Medulla oblongata (tissue), 1 donor: ENCODE measurements at regions not wholly inside any gene's neighbourhood (a gene's known extent, or its start where the extent isn't known, plus 50 kb on each side); places are given as distances from the start of the nearest gene placed in this dataset.
"Not testable (repeated sequence)": the region's sequence is repeated elsewhere in the genome, so short reads cannot be mapped to it uniquely, and the experiment has no call there.

Experiments
- DNase-seq: peaks from one replicate; pipeline ENCODE4 v3.0.0-alpha.2; 2015; ENCODE audit errors: extremely low spot score

DNA sequence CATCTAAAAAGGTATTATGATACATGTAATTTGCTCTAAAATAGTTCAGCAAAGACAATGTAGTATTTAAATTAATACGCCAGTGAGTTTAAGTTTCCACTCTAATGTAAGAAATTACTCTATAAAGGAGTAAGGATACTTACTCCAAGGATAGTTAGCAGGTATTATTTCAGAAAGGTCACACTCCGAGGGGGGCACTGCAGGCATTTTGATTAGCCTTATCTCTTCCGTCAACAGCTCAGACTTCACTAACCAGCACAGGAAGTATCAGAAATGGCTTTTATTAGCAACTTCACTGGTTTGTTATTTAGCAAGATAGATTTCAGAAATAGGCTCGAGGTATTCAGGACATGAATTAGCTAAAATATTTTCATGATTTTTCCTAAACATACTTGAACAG, 127.0 kb downstream of the COX18 start:
- DNase-seq = no peak

- no peak for DNase-seq
These were observed 131.0 kb downstream of the COX18 start for GRCh38 chr4:72938516-72938915.

GRCh38 chr4:72935462-72935861, 134.1 kb downstream of the COX18 start:
- no peak for DNase-seq

DNA sequence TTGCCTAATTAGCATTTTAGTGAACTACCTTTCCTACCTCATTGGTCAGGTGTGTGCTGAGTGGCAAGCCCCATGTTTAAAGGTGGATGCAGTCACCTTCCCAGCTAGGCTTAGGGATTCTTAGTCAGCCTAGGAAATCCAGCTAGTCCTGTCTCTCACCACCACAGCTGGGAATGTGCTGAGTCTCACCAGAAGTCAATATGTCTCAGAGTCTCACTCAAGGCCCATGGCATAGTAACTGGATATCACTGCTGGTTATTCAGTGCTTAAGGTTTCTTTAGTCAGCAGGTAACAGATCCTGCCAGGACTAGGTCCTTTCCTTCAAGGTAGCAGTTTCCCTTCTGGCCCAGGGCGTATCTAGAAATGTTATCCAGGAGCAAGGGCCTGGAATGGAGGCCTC, 136.5 kb downstream of the COX18 start:
- no peak for DNase-seq

DNA sequence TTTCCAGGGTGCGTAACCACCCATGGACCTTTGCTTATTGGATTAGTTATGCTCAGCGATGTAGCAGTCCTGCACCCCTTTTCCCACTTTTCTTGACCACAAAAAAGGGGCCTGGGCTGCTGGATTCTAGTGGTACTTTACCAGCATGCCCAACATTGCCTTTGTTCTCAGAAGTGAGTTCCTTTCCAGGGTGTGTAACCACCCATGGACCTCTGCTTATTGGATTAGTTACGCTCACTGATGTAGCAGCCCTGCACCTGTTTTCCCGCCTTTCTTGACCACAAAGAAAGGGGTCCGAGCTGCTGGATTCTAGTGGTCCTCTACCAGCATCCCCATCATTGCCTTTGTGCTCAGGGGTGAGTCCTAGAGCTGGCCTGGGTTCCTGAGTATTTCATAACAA, 138.2 kb downstream of the COX18 start:
- DNase-seq = no peak

GRCh38 chr4:72929596-72930274, 139.8 kb downstream of the COX18 start:
- not testable (repeated sequence) for DNase-seq

GRCh38 chr4:72924814-72925213, 144.7 kb downstream of the COX18 start:
- DNase-seq = no peak

DNA sequence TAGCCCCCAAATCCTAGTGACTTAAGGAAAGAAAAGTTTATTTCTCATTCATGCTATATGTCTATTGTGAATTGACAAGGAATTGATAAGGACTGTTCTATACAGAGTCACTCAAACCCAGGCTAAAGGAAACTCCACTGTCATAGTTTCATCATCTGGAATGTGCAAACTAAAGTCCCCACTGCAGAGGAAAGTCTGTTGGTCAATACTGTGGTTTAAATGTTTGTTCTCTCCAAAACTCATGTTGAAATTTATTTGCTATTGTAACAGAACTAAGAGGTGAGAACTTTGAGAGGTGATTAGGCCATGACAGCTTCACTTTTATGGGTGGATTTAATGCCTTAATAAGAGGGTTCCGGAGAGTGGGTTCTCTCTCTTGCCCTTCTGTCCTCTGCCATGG, 149.6 kb downstream of the COX18 start:
- DNase-seq = no peak

DNA sequence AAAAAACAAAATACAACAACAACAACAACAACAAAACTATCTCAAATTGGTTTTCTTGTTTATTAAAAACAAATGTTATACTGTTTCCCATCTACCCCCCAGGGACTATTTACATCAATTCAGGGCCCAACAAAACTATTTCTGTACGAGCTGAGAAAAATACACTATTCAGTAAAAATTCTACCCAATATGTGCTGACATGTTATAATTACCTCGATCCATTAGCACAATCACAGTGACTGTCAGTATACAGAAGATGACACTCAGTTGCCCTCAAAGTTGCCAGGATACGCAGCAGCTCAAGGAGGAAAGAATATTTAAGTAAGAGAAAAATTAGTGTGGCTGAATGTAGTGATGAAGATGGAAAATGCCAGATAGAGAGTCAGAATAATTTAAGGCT, 150.1 kb downstream of the COX18 start:
- DNase-seq = no peak

DNA sequence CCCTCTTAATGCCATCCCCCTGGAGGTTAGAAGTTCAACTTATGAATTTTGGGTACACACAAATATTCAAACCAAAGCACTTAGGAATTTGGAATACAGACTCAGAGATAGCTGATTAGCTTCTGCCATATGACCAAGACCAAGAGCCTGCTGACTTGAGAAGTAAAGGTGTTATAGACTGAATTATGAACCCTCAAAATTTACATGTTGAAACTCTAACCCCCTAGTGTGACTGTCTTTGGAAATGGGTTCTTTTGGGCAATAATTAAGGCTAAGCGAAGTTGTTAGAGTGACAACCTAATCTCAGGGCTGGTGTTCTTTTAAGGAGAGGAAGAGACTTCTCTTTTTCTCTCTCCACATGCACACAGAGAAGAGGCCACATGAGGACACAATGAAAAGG, 151.2 kb downstream of the COX18 start:
- no peak for DNase-seq

DNA sequence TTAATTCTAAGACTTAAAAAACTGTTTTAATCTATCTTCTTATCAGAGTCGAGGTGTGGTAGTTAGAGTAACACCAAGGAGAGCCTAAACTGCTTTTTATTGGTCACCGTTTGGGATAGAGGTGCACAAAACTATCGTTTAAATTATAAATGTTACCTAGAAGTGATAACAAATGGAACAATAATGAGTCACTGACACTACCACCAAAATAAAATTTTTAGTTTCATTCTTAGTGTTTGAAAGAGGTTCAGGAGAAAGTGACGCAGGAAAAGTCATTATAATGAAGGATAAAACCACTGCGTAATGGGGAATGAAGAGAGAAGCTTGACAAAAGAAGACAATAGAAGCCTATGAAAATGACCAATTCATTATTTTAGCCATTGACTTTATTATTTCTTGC, 158.2 kb downstream of the COX18 start:
- DNase-seq = no peak

DNA sequence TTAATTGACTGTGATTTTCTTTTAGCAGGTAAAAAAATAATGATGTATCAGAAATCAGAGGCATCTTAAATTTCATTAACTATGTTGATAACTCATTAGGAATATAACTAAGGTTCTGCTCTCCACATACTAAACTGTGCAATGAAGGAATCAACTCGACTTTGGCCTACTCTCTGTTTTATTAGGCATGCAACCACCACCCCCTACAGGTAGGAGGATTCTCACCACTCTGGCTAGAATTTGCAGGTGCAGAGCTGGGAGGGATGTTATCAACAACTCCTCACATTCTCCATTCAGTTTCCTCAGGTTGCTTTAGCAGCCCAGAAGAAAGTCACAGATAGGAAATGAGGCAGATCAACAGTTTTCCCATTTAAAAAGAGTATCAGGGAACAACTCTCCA, 160.1 kb downstream of the COX18 start:
- no peak for DNase-seq

DNA sequence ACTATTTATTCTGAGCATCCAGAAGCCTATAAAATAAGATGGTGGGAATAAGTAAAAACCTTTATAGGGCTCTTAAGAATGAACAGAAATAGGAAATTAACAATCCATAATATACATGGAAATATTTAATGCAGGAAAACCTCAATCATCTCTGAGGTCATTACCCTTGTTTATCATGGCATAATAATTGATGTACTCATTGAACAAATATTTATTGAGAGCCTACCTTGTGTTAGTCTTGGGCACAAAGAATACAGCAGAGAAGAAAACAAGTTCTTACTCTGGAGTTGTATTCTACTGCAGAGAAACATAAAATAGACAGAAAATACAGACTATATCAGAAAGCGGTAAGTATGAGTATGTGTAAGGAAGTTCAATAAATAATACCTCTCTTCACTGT, 167.2 kb downstream of the COX18 start:
- no peak for DNase-seq

GRCh38 chr4:72901553-72901952, 168.0 kb downstream of the COX18 start:
- DNase-seq = no peak

DNA sequence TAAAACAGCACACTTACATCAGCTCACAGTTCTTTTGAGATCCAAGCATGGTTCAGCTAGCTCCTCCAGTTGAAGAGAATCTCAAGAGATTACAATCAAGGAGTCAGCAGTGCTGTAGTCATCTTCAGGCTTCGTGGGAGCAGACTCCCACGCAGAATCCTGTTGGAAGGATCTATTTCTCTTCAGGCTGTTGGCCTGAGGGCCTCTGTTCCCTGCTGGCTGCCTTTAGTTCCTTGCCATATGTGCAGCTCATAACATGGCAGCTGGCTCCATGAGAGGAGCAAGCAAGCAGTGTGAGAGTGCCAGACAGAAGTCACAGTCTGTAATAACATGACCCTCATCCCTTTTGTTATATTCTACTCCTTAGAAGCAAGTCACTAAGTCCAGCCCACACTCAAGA, 168.6 kb downstream of the COX18 start:
- DNase-seq = no peak

DNA sequence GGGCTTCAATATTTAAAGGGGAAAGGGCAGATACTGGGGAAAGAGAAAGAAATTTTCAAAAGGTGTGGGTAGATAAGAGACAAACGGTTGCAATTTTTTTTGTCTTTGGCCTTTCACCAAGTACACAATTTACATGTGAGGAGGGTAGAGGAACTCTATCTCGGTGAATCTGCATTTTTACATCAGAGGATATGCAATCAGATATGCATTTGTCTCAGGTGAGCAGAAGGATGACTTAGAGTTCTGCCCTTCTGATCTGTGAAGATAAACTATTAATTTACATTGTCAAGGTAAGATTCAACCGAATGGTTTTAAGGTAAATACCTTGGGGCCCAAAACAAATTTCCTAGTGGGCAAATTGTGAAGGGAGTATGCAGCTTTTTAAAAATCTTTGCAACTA, 169.9 kb downstream of the COX18 start:
- no peak for DNase-seq

GRCh38 chr4:72899214-72899613, 170.3 kb downstream of the COX18 start:
- no peak for DNase-seq

- DNase-seq = no peak
These were observed 173.0 kb downstream of the COX18 start for GRCh38 chr4:72896515-72896914.

- DNase-seq = no peak
These were observed 174.1 kb downstream of the COX18 start for GRCh38 chr4:72895408-72895807.

GRCh38 chr4:72893354-72894066, 176.0 kb downstream of the COX18 start:
- no peak for DNase-seq

DNA sequence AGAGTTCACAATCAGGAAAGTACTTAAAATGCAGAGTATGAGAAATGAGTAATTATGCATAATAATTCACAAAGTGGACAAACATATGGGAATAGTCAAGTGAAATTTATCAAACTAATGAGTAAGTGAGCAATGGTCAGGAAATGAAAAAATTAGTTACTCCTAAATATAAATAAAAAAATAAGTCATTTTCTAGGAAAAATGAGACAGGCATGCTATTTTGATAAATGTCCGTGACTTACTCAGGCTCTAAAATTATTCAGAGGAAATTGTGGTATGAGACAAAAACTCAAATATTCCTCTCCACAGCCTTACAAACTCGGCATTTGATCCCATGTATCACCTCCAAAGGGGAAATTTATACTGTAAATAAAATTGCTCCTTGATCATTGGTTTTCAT, 181.2 kb downstream of the COX18 start:
- no peak for DNase-seq

GRCh38 chr4:72887152-72887551, 182.4 kb downstream of the COX18 start:
- DNase-seq = no peak

GRCh38 chr4:72886602-72887001, 182.9 kb downstream of the COX18 start:
- no peak for DNase-seq

DNA sequence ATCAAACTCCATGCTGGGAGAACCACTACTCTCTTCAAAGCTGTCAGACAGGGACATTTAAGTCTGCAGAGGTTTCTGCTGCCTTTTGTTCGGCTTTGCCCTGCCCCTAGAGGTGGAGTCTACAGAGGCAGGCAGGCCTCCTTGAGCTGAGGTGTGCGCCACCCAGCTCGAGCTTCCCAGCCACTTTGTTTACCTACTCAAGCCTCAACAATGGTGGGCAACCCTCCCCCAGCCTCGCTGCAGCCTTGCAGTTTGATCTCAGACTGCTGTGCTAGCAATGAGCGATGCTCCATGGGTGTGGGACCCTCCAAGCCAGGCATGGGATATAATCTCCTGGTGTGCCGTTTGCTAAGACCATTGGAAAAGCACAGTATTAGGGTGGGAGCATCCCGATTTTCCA, 185.3 kb downstream of the COX18 start:
- DNase-seq = not testable (repeated sequence)
